Breast epithelium (tissue), 3 donors: ENCODE measurements at regions not wholly inside any gene's neighbourhood (a gene's known extent, or its start where the extent isn't known, plus 50 kb on each side); places are given as distances from the start of the nearest gene placed in this dataset.

ENCODE experiments used
- POLR2AphosphoS5 ChIP-seq, 3 donors: sonication (generic); formaldehyde crosslinking; IDR thresholded peaks; one replicate each; pipeline ENCODE4 v1.6.1; 2017; ENCODE audit warnings: antibody characterized with exemption in 3 of 3
- TF ChIP-seq, protein P1 (sequence below), 3 donors: fragments of 450-650 bp; IDR thresholded peaks; one replicate each; pipeline ENCODE4 v1.5.1; 2016 to 2017; ENCODE audit warnings: antibody characterized with exemption in 3 of 3, mild to moderate bottlenecking in 3 of 3, moderate library complexity in 3 of 3

DNA sequence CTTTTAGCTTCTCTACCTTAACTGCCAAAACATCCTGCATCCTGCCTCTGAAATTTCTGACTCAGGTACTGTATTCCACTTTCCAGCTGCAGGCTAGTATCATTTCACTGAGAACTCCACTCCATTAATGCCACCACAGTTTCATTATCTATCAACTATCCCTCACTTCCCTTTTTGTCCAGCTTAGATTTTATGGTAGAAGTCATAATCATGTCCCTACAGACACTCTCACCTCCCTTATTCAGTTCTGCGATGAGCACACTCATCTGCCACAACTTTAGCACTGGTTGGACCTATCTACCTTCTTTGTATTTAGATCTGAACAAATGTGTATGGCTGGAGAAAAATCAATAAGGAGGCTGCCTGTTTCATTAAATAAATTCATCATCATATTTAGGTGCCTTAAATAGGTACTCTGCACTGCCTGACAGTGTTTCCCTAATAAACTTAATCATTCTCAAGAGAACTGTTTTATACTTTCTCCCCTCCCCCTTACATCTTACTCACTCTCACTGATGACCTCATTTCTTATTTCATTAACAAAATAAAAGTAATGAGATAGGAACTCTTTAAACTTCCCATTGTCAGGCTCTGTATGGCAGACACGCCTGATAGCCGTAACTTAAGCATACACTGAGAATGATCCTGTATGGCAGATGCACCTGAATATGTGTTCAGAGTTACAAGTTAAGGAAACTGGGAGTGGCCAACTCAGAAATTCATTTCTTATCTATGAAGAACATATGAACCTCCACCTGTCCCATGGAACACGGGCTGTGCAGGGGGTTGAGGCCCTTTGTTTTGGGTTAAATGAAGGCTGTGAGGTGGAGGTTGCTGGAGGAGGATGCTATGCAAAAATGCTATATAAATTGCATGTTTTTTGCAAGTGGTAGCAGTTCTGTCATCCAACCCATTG lies 95.3 kb upstream of the MAN1A1 start:
- TF ChIP-seq, protein P1, sequence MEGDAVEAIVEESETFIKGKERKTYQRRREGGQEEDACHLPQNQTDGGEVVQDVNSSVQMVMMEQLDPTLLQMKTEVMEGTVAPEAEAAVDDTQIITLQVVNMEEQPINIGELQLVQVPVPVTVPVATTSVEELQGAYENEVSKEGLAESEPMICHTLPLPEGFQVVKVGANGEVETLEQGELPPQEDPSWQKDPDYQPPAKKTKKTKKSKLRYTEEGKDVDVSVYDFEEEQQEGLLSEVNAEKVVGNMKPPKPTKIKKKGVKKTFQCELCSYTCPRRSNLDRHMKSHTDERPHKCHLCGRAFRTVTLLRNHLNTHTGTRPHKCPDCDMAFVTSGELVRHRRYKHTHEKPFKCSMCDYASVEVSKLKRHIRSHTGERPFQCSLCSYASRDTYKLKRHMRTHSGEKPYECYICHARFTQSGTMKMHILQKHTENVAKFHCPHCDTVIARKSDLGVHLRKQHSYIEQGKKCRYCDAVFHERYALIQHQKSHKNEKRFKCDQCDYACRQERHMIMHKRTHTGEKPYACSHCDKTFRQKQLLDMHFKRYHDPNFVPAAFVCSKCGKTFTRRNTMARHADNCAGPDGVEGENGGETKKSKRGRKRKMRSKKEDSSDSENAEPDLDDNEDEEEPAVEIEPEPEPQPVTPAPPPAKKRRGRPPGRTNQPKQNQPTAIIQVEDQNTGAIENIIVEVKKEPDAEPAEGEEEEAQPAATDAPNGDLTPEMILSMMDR (IDR thresholded peaks at IDR 0.05), result no peak
- no peak for TF ChIP-seq POLR2AphosphoS5 (IDR thresholded peaks at IDR 0.05)
